AG08396 (cell line): ENCODE measurements at regions not wholly inside any gene's neighbourhood (a gene's known extent, or its start where the extent isn't known, plus 50 kb on each side); places are given as distances from the start of the nearest gene placed in this dataset.

ENCODE experiments used
- DNase-seq: peaks from one replicate; pipeline ENCODE4 v3.0.0; 2012; ENCODE audit warnings: low spot score, mixed read lengths

DNA sequence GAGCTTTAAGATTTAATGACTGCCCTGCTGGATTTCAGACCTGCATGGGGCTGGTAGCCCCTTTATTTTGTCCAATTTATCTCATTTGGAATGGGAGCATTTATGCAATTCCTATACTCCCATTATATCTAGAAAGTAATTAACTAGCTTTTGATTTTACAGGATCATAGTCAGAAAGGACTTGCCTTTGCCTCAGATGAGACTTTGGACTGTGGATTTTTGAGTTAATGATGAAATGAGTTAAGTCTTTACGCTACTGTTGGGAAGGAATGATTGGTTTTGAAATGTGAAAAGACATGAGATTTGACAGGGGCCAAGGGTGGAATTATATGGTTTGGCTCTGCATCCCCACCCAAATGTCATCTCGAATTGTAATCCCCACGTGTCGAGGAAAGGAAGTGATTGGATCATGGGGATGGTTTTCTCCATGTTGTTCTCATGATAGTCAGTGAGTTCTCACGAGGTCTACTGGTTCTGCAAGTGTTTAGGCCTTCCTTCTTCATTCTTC lies 213.1 kb upstream of the DCN start:
- DNase-seq: no peak

DNA sequence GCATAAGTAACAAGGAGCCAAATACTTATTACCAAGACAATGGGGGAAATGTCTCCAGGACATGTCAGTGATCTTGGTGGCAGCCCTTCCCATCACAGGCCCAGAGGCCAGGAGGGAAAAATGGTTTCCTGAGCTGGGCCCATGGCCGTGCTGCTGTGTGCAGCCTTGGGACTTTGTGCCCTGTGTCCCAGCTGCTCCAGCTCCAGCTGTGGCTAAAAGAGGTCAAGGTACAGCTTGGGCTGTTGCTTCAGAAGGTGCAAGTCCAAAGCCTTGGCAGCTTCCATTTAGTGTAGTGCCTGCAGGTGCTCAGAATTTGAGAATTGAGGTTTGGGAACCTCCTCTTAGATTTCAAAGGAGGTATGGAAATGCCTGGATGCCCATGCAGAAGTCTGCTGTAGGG lies 212.3 kb upstream of the DCN start:
- DNase-seq: no peak

- DNase-seq: no peak
These were observed 206.0 kb upstream of the DCN start for GRCh38 chr12:91388573-91388972.

- DNase-seq: no peak
These were observed 205.0 kb upstream of the DCN start for GRCh38 chr12:91387461-91388134.

DNA sequence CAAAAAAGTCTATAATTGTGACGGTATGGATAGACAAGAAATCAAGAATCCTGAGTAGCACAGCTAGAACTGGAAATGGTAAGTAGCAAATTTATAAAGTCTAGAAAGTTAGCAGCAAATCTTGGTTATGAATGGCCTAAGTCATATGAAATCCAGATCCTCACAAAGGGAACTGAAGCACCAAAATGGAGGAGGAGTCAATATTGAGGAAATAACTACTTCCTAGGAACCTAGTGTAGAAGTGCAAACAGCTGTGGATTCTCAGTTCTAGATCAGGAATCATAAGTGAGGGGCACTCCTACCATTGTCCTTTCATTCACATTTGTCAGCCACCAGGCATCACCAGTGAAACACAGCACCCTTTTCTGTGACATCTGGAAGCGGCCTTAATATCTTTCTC lies 202.2 kb upstream of the DCN start:
- no peak for DNase-seq

DNA sequence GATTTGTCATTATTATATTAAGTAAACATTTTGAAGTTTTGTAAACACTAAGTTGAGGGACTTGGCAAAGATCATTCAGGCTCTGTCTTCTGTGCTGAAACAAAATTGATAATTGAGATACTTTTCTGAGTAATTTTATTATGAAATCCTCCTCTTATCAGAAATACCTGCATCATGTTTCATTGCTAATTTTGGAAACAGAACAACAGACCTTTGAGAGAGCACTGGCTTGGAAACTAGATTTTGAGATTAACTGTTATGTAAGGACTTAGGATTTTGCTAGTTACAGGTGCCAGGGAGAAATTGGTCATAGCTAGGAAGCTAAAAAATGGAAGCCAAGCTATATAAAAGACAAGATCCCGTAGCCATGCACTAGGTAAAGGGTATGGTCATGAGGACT lies 201.7 kb upstream of the DCN start:
- no peak for DNase-seq

- no peak for DNase-seq
These were observed 200.5 kb upstream of the DCN start for GRCh38 chr12:91383099-91383498.

DNA sequence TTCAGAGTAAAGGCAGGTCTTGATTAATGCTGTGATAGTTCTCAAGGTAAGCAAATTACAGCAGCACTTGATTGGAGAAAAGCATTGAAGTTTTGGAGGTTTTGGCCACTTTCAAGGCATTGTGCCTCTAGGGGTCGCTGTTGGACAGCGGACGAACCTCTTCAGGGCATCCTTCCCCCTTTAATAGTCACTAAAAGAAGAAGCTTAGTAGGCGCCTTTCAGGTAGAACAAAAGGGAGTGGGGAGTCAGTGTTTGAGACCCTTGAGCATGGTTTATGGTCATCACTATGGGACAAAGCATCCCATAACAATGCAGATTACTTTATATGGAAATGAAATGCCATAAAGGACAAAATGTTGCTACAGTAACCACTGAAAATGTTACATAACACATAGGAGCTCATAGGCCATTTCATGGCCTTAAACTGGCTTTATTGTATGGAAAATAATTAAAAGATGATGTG lies 199.5 kb upstream of the DCN start:
- DNase-seq: peak; percentile 42

GRCh38 chr12:91381309-91381804 lies 198.7 kb upstream of the DCN start:
- DNase-seq: peak; percentile 77

DNA sequence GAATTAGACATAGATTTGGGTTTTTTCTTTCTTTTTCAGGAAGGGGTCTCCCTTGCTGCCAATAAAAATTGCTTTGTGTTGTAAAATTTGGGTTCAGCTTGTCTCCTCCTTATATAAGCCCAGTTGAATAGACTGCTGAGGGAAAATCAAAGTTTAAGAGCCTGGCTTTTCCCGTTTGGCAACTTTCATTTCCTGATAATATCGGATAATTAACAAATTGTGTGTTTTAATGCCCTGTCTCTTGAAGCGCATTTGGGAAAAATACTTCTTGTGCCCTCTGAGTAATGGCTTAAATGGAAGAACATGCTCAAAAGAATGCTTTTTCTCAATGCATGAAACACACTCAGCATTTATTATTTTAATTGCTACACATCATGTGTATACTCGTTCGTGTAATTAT lies 198.0 kb upstream of the DCN start:
- no peak for DNase-seq

GRCh38 chr12:91379051-91379775 lies 196.6 kb upstream of the DCN start:
- no peak for DNase-seq

- no peak for DNase-seq
These were observed 194.8 kb upstream of the DCN start for GRCh38 chr12:91377436-91377835.

DNA sequence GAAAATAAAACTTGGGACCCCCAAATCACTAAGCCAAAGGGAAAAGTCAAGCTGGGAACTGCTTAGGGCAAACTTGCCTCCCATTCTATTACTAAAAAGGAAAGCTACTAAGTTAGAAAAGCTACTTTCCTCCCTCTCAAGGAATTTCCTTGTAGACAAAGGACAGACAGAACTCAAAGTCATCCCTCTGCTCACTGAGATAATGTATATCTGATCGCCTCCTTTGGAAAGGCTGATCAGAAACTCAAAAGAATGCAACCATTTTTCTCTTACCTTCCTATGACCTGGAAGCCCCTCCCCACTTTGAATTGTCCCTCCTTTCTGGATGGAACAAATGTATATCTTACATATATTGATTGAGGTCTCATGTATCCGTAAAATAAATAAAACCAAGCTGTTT lies 190.5 kb upstream of the DCN start:
- no peak for DNase-seq

DNA sequence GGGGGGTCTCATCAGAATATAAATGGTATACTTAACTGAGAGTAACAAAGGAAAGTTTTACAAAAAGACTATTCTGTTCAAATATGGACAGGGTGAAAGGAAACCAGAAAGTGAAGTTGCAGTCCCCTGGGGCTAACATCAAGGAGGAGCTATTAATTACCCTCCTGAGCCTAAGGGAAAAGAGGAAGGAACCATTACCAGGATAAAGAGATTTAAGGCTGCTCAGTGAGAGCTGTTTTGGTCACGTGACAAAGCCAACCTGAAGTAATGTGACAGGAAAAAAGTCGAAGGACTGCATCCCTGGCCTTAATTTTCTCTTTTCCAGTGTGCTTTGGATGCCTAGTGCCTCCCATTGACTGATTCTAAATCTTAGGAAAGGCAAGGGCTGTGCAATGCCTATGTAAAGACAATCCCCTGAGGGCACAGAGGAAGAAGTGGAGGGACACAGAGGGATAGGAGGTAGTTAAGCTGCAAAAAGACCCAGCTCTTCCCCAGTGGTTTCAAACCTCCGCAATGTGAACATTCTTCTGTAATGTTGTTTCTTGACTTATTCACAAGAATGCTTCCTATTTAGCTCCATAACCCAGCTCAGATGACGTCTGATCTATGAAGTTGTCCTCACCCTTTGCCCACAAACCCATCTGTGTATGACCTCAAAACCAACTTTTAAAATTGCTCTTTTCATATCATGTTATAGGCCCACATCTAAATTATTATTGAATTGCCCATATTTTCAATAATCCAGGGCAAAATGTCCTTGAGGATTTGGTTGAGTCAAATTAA lies 187.7 kb upstream of the DCN start:
- no peak for DNase-seq

- DNase-seq: no peak
These were observed 186.0 kb upstream of the DCN start for GRCh38 chr12:91368613-91369012.

DNA sequence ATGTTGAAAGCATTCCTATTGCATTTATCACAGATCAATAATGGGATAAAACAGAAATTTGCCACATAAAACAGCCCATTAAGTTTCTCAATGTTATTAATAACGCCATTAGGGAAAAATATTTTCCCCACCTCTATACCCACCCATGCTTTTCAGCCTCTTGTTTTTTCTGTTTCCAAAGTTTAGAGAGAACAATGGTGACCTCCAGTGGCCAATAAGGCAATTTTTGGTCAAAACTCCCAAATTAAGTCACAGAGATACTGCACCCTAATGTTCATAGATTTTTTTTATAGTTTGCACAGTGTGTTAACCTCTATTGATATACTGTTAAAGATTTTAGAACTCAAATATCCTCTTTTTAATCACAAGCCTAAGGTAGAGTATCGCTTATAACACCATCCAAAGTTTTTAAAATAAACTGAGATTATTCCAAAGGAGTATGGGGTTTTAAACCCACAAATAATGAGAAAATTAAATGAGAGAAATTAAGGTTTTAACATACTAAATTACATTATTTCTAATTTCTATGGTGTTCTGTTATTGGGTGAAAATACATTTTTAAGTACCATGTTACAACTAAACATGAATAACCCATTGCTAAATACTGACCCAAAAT lies 184.7 kb upstream of the DCN start:
- peak; percentile 15 for DNase-seq

GRCh38 chr12:91364471-91365184 lies 182.0 kb upstream of the DCN start:
- DNase-seq: no peak

- DNase-seq: no peak
These were observed 179.2 kb upstream of the DCN start for GRCh38 chr12:91361864-91362263.

DNA sequence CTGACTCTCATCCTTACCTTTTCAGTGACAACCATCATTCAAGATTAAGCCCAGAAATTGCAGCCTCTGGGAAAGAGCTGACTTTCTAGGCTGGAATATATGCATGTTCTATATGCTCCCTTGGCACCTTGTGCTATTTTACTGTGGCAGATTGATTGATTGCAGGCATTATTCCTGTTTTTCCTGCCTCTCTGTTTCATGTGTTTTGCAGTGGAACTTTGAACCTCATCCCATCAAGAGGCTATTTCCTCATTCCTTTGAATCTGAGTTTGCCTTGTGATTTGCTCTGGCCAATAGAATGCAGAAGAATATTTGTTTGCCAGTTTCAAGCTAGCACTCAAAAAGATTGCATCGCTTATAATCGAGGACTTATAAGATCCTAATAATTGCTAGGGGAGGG lies 174.8 kb upstream of the DCN start:
- no peak for DNase-seq

- DNase-seq: no peak
These were observed 173.8 kb upstream of the DCN start for GRCh38 chr12:91356405-91356804.
